ENCODE measurements at regions not wholly inside any gene's neighbourhood (a gene's known extent, or its start where the extent isn't known, plus 50 kb on each side); places are given as distances from the start of the nearest gene placed in this dataset.
"Not testable (repeated sequence)": the region's sequence is repeated elsewhere in the genome, so short reads cannot be mapped to it uniquely, and the experiment has no call there.

- H3K36me3 ChIP-seq (ENCODE audit: insufficient read depth, low read length) = no peaks in the 10 kb centered on the region
- H3K4me1 ChIP-seq (ENCODE audit: control insufficient read depth, insufficient read depth, low read length) = peaks cover 8% of the 10 kb centered on the region
- H3K27me3 ChIP-seq (ENCODE audit: control insufficient read depth, insufficient read depth, low read length) = peaks cover 32% of the 10 kb centered on the region
- no peak overlapping the region for H3K4me2 ChIP-seq (ENCODE audit: low read length)
- no peak overlapping the region for H3K4me3 ChIP-seq (ENCODE audit: low read length)
- H3K9me3 ChIP-seq (replicated peaks; ENCODE audit: low read length) = no peaks in the 10 kb centered on the region
- no peak overlapping the region for H3K9ac ChIP-seq (ENCODE audit: low read depth, low read length)
These were observed 70.2 kb upstream of the GRB10 start for GRCh38 chr7:50852901-50853300.

- no peak overlapping the region for H3K4me3 ChIP-seq (ENCODE audit: low read length)
- peaks cover 27% of the 10 kb centered on the region for H3K27me3 ChIP-seq (ENCODE audit: control insufficient read depth, insufficient read depth, low read length)
- no peak overlapping the region for H3K4me2 ChIP-seq (ENCODE audit: low read length)
- H3K36me3 ChIP-seq (ENCODE audit: insufficient read depth, low read length) = no peaks in the 10 kb centered on the region
- no peaks in the 10 kb centered on the region for H3K9me3 ChIP-seq (replicated peaks; ENCODE audit: low read length)
- H3K9ac ChIP-seq (ENCODE audit: low read depth, low read length) = no peak overlapping the region
- H3K4me1 ChIP-seq (ENCODE audit: control insufficient read depth, insufficient read depth, low read length) = peaks cover 8% of the 10 kb centered on the region
These were observed 69.2 kb upstream of the GRB10 start for GRCh38 chr7:50851891-50852290.

GRCh38 chr7:50851451-50851850, 68.8 kb upstream of the GRB10 start:
- Histone ChIP-seq H3K36me3 (ENCODE audit: insufficient read depth, low read length) (no peaks in the 10 kb centered on the region), H3K27me3 (ENCODE audit: control insufficient read depth, insufficient read depth, low read length) (peaks cover 23% of the 10 kb centered on the region), H3K4me2 (ENCODE audit: low read length) (no peak overlapping the region), H3K9ac (ENCODE audit: low read depth, low read length) (no peak overlapping the region), H3K4me3 (ENCODE audit: low read length) (no peak overlapping the region), H3K4me1 (ENCODE audit: control insufficient read depth, insufficient read depth, low read length) (peaks cover 8% of the 10 kb centered on the region), H3K9me3 (replicated peaks; ENCODE audit: low read length) (no peaks in the 10 kb centered on the region)

GRCh38 chr7:50849991-50850390, 67.3 kb upstream of the GRB10 start:
- Histone ChIP-seq H3K36me3 (ENCODE audit: insufficient read depth, low read length) (no peaks in the 10 kb centered on the region), H3K4me3 (ENCODE audit: low read length) (no peak overlapping the region), H3K27me3 (ENCODE audit: control insufficient read depth, insufficient read depth, low read length) (peaks cover 9% of the 10 kb centered on the region)

GRCh38 chr7:50848203-50848602, 65.5 kb upstream of the GRB10 start:
- Histone ChIP-seq H3K4me2 (ENCODE audit: low read length) (no peak overlapping the region), H3K27me3 (ENCODE audit: control insufficient read depth, insufficient read depth, low read length) (no peaks in the 10 kb centered on the region), H3K4me3 (ENCODE audit: low read length) (no peak overlapping the region), H3K4me1 (ENCODE audit: control insufficient read depth, insufficient read depth, low read length) (peaks cover 8% of the 10 kb centered on the region), H3K36me3 (ENCODE audit: insufficient read depth, low read length) (no peaks in the 10 kb centered on the region), H3K9me3 (replicated peaks; ENCODE audit: low read length) (no peaks in the 10 kb centered on the region), H3K9ac (ENCODE audit: low read depth, low read length) (no peak overlapping the region)

More at GRCh38 chr7:50849991-50850390, 67.3 kb upstream of the GRB10 start:
- H3K4me1 ChIP-seq (ENCODE audit: control insufficient read depth, insufficient read depth, low read length) = peaks cover 8% of the 10 kb centered on the region
- H3K4me2 ChIP-seq (ENCODE audit: low read length) = no peak overlapping the region
- no peaks in the 10 kb centered on the region for H3K9me3 ChIP-seq (replicated peaks; ENCODE audit: low read length)
- H3K9ac ChIP-seq (ENCODE audit: low read depth, low read length) = no peak overlapping the region

- not testable (repeated sequence) for H3K4me2 ChIP-seq (ENCODE audit: low read length); H3K9ac ChIP-seq (ENCODE audit: low read depth, low read length); H3K36me3 ChIP-seq (ENCODE audit: insufficient read depth, low read length); H3K27me3 ChIP-seq (ENCODE audit: control insufficient read depth, insufficient read depth, low read length); H3K4me1 ChIP-seq (ENCODE audit: control insufficient read depth, insufficient read depth, low read length); H3K9me3 ChIP-seq (replicated peaks; ENCODE audit: low read length); H3K4me3 ChIP-seq (ENCODE audit: low read length)
These were observed 62.2 kb upstream of the GRB10 start for GRCh38 chr7:50844861-50845260.

- Histone ChIP-seq H3K4me3 (ENCODE audit: low read length) (no peak overlapping the region), H3K9me3 (replicated peaks; ENCODE audit: low read length) (no peaks in the 10 kb centered on the region), H3K27me3 (ENCODE audit: control insufficient read depth, insufficient read depth, low read length) (no peaks in the 10 kb centered on the region), H3K36me3 (ENCODE audit: insufficient read depth, low read length) (no peaks in the 10 kb centered on the region), H3K4me2 (ENCODE audit: low read length) (no peak overlapping the region), H3K4me1 (ENCODE audit: control insufficient read depth, insufficient read depth, low read length) (peaks cover 27% of the 10 kb centered on the region), H3K9ac (ENCODE audit: low read depth, low read length) (no peak overlapping the region)
These were observed 59.3 kb upstream of the GRB10 start for GRCh38 chr7:50842041-50842440.

GRCh38 chr7:50838675-50839377, 56.1 kb upstream of the GRB10 start:
- H3K4me1 ChIP-seq (ENCODE audit: control insufficient read depth, insufficient read depth, low read length) = peaks cover 32% of the 10 kb centered on the region
- no peaks in the 10 kb centered on the region for H3K27me3 ChIP-seq (ENCODE audit: control insufficient read depth, insufficient read depth, low read length)
- H3K4me3 ChIP-seq (ENCODE audit: low read length) = peak overlapping the region; percentile 8
- H3K9ac ChIP-seq (ENCODE audit: low read depth, low read length) = peak overlapping the region; percentile 64
- no peaks in the 10 kb centered on the region for H3K9me3 ChIP-seq (replicated peaks; ENCODE audit: low read length)
- H3K36me3 ChIP-seq (ENCODE audit: insufficient read depth, low read length) = no peaks in the 10 kb centered on the region
- H3K4me2 ChIP-seq (ENCODE audit: low read length) = peak overlapping the region; percentile 45

- no peak overlapping the region for H3K4me3 ChIP-seq (ENCODE audit: low read length)
- no peaks in the 10 kb centered on the region for H3K9me3 ChIP-seq (replicated peaks; ENCODE audit: low read length)
- H3K36me3 ChIP-seq (ENCODE audit: insufficient read depth, low read length) = no peaks in the 10 kb centered on the region
- H3K4me2 ChIP-seq (ENCODE audit: low read length) = peak overlapping the region; percentile 45
- no peaks in the 10 kb centered on the region for H3K27me3 ChIP-seq (ENCODE audit: control insufficient read depth, insufficient read depth, low read length)
- peak overlapping the region; percentile 65 for H3K9ac ChIP-seq (ENCODE audit: low read depth, low read length)
- H3K4me1 ChIP-seq (ENCODE audit: control insufficient read depth, insufficient read depth, low read length) = peaks cover 38% of the 10 kb centered on the region
These were observed 55.3 kb upstream of the GRB10 start for GRCh38 chr7:50837965-50838364.

- H3K4me2 ChIP-seq (ENCODE audit: low read length) = no peak overlapping the region
- H3K9ac ChIP-seq (ENCODE audit: low read depth, low read length) = no peak overlapping the region
- peaks cover 48% of the 10 kb centered on the region for H3K4me1 ChIP-seq (ENCODE audit: control insufficient read depth, insufficient read depth, low read length)
- H3K9me3 ChIP-seq (replicated peaks; ENCODE audit: low read length) = no peaks in the 10 kb centered on the region
- no peak overlapping the region for H3K4me3 ChIP-seq (ENCODE audit: low read length)
- H3K27me3 ChIP-seq (ENCODE audit: control insufficient read depth, insufficient read depth, low read length) = peaks cover 8% of the 10 kb centered on the region
- no peaks in the 10 kb centered on the region for H3K36me3 ChIP-seq (ENCODE audit: insufficient read depth, low read length)
These were observed 54.0 kb upstream of the GRB10 start for GRCh38 chr7:50836646-50837045.

GRCh38 chr7:50835156-50835555, 52.5 kb upstream of the GRB10 start:
- H3K4me3 ChIP-seq (ENCODE audit: low read length) = no peak overlapping the region
- no peaks in the 10 kb centered on the region for H3K36me3 ChIP-seq (ENCODE audit: insufficient read depth, low read length)
- H3K9me3 ChIP-seq (replicated peaks; ENCODE audit: low read length) = no peaks in the 10 kb centered on the region
- H3K4me1 ChIP-seq (ENCODE audit: control insufficient read depth, insufficient read depth, low read length) = peaks cover 48% of the 10 kb centered on the region
- H3K9ac ChIP-seq (ENCODE audit: low read depth, low read length) = no peak overlapping the region
- H3K27me3 ChIP-seq (ENCODE audit: control insufficient read depth, insufficient read depth, low read length) = peaks cover 9% of the 10 kb centered on the region
- H3K4me2 ChIP-seq (ENCODE audit: low read length) = no peak overlapping the region

GRCh38 chr7:50834679-50835078, 52.0 kb upstream of the GRB10 start:
- Histone ChIP-seq H3K27me3 (ENCODE audit: control insufficient read depth, insufficient read depth, low read length) (peaks cover 9% of the 10 kb centered on the region), H3K36me3 (ENCODE audit: insufficient read depth, low read length) (no peaks in the 10 kb centered on the region), H3K9ac (ENCODE audit: low read depth, low read length) (no peak overlapping the region), H3K4me2 (ENCODE audit: low read length) (no peak overlapping the region), H3K4me3 (ENCODE audit: low read length) (no peak overlapping the region), H3K4me1 (ENCODE audit: control insufficient read depth, insufficient read depth, low read length) (peaks cover 46% of the 10 kb centered on the region), H3K9me3 (replicated peaks; ENCODE audit: low read length) (no peaks in the 10 kb centered on the region)

All from skeletal muscle satellite cell (primary cell).